ENCODE measurements at regions not wholly inside any gene's neighbourhood (a gene's known extent, or its start where the extent isn't known, plus 50 kb on each side); places are given as distances from the start of the nearest gene placed in this dataset.
"Not testable (repeated sequence)": the region's sequence is repeated elsewhere in the genome, so short reads cannot be mapped to it uniquely, and the experiment has no call there.

GRCh38 chr12:89151536-89151935 is 200.8 kb downstream of the DUSP6 start:
- no peak for DNase-seq

- not testable (repeated sequence) for DNase-seq
Measured at GRCh38 chr12:89150789-89151188, 201.5 kb downstream of the DUSP6 start.

DNA sequence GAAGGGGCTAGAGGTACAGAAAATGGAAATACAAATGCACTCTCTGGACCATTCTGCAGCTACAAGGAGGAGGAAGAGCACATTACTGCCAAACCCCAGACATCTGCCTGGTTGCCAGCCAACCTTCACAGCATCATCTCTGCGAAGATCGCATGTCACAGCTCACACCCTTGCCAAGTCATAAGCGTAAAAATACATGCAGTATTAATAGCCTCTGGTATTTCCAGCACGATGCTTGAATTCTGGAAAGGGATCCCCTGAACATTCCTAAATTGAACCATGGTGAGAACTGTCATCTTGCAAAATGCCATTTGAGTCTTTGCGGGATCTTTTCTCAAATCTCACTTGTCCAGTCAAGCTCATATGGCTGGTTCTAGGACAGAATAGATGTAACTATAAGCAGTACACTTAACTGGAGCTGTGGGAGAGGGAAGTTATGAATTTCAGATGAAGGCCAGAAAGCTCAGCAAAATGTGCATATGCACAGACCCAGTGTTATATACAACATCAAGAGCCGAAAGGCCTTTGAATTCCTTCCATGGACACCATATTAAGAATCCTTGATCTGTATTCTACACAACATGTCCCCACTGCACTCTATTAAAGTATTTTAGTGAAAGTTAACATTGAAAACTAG is 211.6 kb downstream of the DUSP6 start:
- no peak for DNase-seq

DNA sequence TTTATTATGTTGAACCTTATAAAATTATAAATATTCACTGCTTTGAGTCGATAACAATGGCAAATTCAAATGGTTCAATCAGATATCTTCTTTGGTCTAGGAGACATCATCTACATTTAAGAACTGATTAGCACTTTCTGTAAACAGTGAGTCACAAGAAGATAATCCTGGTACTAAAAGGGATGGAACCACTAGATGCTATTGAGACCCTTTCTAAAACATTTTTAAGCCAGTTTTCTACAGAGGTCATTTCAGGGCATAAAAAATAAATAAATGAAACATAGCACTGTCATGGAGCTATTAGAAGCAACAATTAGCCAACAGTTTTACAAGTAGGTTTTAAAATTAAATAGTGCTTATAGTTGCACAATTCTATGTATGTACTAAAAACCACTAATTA is 212.2 kb downstream of the DUSP6 start:
- no peak for DNase-seq

DNA sequence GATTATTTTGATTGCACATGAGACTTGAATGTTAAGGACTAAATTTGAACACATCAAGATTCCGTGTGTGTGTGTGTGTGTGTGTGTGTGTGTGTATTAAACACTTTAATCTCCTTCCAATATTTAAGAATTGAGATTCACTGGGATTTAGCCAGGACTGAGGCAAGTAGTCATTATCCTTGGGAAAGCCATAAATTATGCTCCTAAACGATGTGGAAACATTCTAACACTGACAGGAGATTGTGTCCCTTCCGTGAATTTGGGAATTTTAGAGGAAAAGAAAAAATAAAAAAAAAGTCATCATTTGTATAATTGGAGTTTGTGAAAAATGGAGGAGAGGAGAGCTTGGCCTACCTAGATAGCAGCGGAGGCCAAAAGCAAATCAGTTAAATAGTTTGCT is 212.9 kb downstream of the DUSP6 start:
- DNase-seq = no peak

DNA sequence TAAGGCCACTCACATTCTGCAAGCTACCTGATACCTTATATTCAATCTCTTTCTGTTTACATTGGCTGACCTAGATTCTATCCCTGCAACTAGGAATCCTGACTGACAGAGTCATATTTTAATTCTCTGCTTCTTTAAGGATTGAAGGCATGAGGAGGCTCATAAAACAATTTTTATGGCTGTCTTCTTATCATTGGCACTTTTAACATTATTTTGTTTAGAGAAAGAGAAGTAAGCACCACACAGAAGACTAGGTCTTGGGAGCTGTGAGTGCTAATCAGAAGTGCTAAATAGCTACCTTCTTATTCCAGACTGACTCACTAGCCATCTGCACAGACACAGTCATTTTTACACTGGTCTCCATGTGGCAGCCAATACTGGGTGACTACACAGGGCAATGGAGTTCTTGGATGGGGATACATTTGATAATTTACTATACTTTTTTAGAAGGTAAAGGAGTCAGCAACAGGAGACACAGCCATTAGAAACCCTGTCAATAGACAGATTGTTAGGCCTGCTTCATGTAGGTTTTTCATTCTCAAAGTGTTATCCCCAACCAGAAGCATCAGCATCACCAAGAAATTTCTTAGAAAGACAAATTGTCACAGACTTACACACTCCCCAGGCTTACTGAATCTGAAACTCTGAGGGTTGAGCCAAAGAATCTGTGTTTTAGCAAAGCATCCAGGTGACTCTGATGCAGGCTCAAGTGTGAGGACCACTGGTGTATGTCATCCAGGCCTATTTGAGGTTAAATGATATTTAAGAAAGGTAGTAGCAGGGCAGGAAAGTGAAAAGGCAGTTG is 214.1 kb downstream of the DUSP6 start:
- DNase-seq = no peak

DNA sequence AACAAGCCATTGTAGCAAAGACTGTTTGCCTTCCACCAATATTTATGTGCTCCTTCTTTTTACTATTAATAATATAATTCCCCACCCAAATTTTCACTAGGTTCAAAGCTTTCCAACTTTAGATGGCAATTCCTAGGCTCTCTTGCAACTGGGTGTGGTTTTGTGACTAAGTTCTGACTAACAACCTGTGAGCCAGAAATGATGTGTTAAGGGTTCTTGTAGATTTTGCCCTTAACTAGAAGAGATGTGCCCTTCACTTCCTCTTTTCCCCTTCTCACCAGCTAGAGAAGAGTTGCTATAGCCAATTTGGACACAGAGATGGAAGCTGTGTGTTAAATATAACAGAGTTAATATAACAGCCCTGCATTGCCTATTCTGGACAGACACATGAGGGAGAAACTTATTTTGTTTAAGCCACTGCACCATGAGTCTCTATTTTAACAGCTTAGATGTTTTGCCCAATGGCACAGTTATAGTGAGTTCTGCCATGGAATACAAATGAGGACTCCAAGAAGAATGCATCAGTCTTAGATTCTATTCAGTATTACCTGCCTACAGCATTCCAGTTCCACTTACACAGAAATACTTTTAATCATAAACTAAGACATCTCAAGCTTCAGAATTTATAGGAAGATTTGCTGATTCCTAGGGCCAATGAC is 216.2 kb downstream of the DUSP6 start:
- peak; percentile 54 for DNase-seq

DNA sequence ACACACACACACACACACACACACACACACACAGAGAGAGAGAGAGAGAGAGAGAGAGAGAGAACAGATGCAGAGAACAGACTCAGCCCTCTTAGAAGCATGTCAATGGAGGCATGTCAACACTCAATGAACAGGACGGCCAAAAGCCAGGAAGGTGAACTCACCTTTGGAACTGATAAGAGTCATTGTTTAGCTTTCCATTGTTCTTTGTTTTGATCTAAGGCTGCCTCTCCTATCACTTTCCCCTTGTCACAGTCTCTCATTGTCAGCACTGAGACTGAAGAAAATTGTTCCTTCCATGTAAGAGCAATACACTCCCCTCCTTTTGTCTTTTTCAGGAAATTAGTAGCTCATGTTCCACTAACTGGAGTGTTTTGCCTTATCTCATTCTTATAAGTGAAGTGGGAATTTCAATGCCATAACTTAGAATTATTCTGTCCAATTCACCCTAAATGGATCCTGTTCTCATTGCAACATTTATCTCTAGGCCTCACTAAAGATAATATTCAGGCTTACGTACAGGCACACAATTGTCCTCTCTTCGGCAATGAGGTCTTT is 218.0 kb downstream of the DUSP6 start:
- DNase-seq = no peak

DNA sequence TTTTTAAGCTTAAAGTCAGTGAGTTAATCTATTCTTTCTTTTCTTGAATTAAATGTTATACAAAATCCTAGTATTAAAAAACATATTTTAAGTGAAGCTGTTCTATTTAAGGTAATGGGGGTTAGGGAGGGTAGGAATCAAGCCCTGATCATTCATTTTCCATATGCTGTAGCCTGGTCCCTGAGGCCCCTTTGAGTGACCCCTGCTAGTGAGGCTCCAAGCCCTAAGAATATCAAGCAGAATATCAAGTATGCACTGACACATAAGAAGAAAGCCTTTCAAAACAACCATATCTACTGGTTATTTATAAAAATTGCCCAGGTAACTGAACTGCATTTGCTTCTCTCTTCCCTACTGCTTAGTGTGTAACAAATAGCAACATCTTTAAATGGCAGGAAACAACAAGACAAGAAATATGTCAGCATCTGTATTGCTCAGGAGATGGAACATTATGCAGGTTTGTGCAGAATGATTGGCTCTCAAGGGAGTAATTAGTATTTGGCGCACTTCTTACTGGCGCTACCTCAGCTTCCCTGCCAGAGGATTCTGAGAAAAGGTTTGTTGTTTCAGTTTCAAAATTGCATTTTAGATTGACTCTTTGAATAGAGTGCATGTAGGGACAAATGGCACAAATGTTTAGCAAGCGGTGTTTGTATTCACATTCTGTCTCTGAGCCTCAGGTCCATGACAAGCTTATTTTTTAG is 223.0 kb downstream of the DUSP6 start:
- DNase-seq = no peak

DNA sequence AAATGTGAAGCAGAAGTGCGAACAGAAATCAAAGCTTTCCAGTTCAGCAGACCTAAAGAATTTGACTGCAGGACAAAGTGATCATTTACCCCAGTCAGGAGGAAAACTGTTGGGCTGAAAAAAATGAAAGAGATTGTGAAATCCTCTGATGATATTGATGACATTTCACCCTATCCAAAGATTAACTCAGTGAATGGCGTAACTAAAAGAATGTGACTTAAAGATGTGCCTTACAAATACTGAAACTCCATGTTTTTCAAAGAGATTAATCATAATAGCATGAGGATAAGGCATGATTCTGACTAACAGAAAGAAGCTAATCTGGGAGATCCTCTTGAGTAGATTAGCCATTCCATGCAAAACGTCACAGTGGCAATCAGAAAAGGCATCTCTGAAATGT is 225.6 kb downstream of the DUSP6 start:
- DNase-seq = no peak

DNA sequence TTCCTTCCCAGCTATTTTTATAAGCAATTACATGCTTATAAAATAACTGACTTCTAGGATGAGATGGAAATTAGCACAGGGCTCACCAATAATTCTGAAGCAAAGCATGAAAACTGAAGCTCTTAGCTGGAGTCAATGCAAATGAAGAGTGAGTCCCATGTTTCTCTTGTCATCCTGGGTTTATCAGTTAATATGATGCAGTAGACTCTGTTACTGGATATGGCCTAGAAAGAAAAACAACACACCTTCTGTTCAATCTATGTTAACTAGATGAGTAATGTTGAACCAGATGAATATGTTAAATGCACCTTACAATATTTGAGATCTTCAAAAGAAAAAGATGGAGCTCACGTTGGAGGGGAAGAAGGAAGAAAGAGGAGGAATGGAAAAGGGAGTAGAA is 229.4 kb downstream of the DUSP6 start:
- DNase-seq = no peak

DNA sequence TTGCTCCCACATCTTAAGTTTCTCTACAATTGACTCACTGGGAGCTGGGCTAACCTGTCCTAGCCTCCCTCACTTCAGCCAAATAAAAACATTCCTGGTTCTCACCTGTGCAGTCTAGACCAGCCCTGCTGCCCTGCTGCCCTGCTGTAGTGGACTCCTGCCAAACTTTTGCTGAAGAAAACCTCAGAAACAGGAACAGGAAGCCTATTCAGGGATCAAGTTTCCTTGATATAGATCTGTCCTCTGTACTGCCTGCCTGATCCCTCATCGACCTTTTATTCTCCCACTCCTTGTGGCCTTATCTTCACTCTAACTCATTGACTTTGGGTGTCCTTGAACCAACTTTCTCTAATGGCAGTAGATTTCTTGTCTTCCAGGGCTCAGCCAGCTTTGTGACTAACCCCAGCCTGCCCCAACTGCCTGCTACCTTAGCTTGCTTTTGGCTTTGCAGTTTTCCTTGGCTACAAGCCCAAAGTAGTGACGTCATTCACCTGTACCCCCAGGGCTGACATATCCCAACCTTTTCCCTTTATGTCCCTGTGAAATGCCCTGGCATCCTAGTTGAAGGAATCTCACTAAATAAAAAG is 234.8 kb downstream of the DUSP6 start:
- DNase-seq = peak; percentile 81

DNA sequence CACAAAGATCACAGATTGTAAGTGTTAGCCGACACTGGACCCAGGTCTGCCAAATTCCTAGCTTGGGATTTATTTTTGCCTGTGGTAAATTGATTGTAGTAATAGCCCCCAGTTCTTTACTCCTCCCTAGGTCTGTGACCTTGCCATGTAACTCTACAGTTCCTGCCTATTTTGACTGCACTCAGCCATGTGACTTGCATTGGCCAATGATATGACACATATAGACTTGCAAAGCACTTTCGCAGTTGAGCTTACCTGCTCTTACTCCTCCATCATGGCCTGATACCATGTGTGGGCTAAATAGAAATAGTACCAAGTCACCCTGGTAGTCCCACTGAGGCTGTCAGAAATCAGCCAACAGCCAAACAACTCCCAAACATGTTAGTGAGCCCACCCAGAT is 240.3 kb downstream of the DUSP6 start:
- no peak for DNase-seq

GRCh38 chr12:89108265-89108664 is 244.0 kb downstream of the DUSP6 start:
- no peak for DNase-seq

DNA sequence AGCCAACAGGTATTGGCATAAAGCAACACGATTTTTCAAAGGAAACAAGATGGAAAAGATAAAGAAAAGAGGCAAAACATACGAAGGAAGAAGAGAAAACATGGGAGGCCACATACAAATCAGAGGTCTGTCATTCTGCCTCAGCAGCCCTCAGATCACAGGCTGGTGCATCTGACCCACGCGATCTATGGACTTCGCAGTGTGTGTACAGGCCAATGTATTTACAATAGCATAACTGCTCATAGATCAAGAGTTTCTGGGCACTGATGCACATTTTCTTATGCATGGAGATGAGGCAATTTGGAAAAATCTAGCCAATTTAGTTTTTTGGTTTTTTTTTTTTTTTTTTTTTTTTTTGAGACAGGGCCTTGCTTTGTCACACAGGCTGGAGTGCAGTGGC is 245.4 kb downstream of the DUSP6 start:
- no peak for DNase-seq

DNA sequence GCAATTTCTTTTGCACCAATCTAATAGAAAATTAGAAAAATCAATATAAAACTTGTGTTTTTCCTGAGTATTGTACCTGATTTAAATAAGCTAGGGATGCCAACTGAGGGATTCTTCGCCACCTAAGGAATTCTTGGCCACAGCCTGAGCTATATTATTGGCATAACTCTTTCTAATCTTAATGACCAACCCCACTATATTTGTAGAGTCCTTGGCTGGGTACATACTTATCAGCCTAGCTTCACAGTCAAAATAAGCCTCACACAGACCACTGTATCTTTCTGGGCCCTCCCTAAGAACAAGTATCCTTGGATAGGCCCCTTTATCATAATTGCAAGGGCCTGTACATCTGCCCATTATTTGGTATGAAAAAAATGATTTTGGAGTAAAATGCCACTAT is 247.1 kb downstream of the DUSP6 start:
- no peak for DNase-seq

GRCh38 chr12:89103831-89104230 is 248.5 kb downstream of the DUSP6 start:
- DNase-seq = no peak

DNA sequence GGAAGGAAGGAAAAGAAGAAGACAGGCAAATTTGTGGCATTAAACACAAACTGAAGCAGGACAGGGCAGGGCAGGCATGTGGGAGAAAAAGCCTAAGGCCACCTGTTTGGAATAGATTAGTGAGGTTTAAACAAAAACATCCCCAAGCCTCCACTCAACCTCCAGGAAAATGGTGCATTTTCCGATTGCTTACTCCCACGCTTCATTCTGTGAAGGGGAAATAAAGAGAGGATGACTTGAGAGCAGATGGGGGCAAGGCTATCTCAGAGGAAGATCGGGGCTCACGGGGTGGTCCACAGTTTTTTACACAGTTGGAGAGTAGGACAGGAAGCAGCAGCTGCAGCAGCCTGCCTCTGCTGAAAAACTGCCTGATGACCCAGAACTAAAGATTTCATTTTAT is 250.9 kb downstream of the DUSP6 start:
- DNase-seq = peak; percentile 21

- no peak for DNase-seq
Measured at GRCh38 chr12:89098441-89099112, 253.7 kb downstream of the DUSP6 start.

DNA sequence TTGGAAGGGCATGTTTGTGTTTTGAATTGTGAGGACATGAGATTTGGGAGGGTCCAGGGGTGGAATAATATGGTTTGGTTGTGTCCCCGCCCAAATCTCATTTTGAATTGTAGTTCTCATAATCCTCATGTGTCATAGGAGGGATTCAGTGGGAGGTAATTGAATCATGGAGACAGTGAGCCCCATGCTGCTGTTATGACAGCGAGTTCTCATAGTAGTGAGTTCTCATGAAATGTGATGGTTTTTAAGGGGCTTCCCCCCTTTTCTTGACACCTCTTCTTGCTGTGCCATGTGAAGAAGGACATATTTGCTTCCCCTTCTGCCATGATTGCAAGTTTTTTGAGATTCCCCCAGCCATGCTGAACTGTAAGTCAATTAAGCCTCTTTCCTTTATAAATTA is 260.0 kb downstream of the DUSP6 start:
- DNase-seq = no peak

- DNase-seq = no peak
Measured at GRCh38 chr12:89091293-89091841, 260.9 kb downstream of the DUSP6 start.

DNA sequence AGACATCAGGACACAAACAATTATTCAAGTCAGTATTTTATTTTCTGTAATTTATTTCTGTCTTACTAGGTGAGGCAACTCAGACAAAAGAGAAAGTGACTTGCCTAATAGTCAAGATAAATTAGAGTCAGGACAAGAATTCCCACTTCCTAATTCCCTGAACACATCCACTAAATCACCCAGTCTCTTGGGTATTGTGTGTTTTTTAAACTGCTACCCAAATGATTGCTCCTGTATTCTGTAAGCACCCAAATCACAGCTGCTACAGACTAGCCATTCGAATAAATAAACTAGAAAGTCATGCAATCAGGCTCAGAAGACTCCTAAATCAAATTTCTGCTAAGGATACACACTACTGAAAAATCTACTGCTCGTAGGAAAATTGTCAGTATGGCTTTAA is 263.0 kb downstream of the DUSP6 start:
- DNase-seq = no peak

All from OCI-M1 (cell line).